Thymus (tissue), 11 donors: ENCODE measurements at regions not wholly inside any gene's neighbourhood (a gene's known extent, or its start where the extent isn't known, plus 50 kb on each side); places are given as distances from the start of the nearest gene placed in this dataset.

Source experiments
- DNase-seq, 9 donors: peaks; one replicate each; pipeline ENCODE4 v3.0.0-alpha.2; 2013; ENCODE audit warnings: low spot score in 9 of 9, low read depth in 6 of 9, missing footprints in 1 of 9
- H3K27ac ChIP-seq, 2 donors: one replicate each; pipeline ENCODE4 v1.5.1; 2013; ENCODE audit warnings: control low read depth in 1 of 2, low read depth in 1 of 2, low read length in 1 of 2, mild to moderate bottlenecking in 1 of 2, moderate library complexity in 1 of 2
- H3K27me3 ChIP-seq, 2 donors: one replicate each; pipeline ENCODE4 v1.5.1; 2013; ENCODE audit warnings: low read length in 1 of 2; ENCODE audit not compliant: control insufficient read depth in 2 of 2, insufficient read depth in 1 of 2
- H3K36me3 ChIP-seq, 2 donors: one replicate each; pipeline ENCODE4 v1.5.1; 2013; ENCODE audit warnings: low read length in 1 of 2, mild to moderate bottlenecking in 1 of 2, moderate library complexity in 1 of 2; ENCODE audit not compliant: control insufficient read depth in 2 of 2, insufficient read depth in 2 of 2
- H3K4me1 ChIP-seq, 2 donors: one replicate each; pipeline ENCODE4 v1.5.1; 2013; ENCODE audit warnings: low read length in 2 of 2; ENCODE audit not compliant: control insufficient read depth in 2 of 2, insufficient read depth in 2 of 2
- H3K4me3 ChIP-seq, 2 donors: one replicate each; pipeline ENCODE4 v1.5.1; 2013; ENCODE audit warnings: low read length in 2 of 2, control low read depth in 1 of 2, mild to moderate bottlenecking in 1 of 2
- H3K9me3 ChIP-seq, 2 donors: one replicate each; pipeline ENCODE4 v1.5.1; 2013; ENCODE audit warnings: low read length in 1 of 2, mild to moderate bottlenecking in 1 of 2; ENCODE audit not compliant: control insufficient read depth in 2 of 2, insufficient read depth in 1 of 2
- WGBS: extraction: QIAGEN DNeasy Blood & Tissue Kit; methylation state at CpG from one replicate; pipeline ENCODE4 v1.1.7; 2013; 5-methylcytosine and 5-hydroxymethylcytosine counted together
- donor health status: healthy.

DNA sequence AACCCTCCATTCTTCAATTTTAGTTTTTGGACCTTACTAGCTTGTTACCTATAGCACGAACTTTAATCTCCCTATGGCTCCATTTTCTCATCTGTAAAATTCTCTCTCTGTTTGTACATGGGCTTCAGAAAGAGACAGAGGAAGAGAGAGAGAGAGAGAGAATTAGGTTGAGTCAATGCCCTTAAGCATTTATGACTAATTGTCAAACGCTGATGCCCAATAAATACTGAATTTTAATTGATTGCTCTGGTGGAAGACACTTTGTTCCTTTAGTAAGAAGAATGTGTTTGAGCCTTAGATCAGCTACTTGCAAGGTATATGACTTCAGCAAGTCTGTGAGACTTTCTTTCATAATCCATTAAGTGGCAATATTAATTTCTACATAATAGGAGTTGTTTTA, 743.1 kb upstream of the ADGRL4 start:
- WGBS, result 92% methylated on average over 2 of the region's 2 CpGs
- Histone ChIP-seq H3K27me3 (no peaks in the 10 kb centered on the region), H3K27ac (no peak overlapping the region), H3K4me3 (no peak overlapping the region), H3K36me3 (no peaks in the 10 kb centered on the region), H3K4me1 (no peaks in the 10 kb centered on the region), H3K9me3 (peaks cover 0 to 2% of the 10 kb centered on the region in 2 donors)
- DNase-seq, result no peak

DNA sequence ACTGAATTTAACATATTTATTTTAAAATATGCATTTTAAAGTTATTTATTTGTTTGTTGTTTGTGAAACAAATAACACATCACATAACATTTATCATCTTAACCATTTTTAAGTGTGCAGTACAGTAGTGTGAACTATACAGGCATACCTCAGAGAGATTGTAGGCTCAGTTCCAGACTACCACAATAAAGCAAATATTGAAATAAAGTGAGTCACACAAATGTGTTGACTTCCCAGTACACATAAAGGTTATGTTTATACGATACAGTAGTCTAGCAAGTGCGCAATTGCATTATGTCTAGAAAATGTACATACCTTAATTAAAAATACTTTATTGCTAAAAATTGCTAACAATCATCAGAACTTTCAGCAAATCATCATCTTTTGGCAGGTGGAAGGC, 739.4 kb upstream of the ADGRL4 start:
- Histone ChIP-seq H3K4me1 (no peaks in the 10 kb centered on the region), H3K27me3 (no peaks in the 10 kb centered on the region), H3K9me3 (peaks cover 0 to 2% of the 10 kb centered on the region in 2 donors), H3K36me3 (no peaks in the 10 kb centered on the region), H3K27ac (no peak overlapping the region), H3K4me3 (no peak overlapping the region)
- 94% methylated on average over 2 of the region's 2 CpGs for WGBS
- DNase-seq, result no peak

DNA sequence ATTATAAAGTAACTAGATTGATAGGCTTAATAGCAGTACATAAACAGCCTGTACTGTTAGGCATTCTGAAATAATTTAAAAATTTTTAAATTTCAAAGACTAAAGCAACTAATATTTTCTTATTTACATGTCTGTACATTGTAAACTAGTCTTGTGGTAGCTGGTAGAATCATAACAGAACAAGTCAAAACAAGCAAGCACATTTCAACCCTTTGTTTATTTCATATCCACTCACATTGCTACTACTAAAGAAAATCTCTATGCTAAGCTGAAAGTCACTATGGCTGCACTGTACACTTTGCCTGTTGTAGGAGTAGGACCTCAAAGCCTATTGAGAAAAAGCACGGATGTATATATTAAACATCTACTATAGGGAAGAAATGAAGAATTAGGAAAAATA, 738.2 kb upstream of the ADGRL4 start:
- no peaks in the 10 kb centered on the region for H3K4me1 ChIP-seq

DNA sequence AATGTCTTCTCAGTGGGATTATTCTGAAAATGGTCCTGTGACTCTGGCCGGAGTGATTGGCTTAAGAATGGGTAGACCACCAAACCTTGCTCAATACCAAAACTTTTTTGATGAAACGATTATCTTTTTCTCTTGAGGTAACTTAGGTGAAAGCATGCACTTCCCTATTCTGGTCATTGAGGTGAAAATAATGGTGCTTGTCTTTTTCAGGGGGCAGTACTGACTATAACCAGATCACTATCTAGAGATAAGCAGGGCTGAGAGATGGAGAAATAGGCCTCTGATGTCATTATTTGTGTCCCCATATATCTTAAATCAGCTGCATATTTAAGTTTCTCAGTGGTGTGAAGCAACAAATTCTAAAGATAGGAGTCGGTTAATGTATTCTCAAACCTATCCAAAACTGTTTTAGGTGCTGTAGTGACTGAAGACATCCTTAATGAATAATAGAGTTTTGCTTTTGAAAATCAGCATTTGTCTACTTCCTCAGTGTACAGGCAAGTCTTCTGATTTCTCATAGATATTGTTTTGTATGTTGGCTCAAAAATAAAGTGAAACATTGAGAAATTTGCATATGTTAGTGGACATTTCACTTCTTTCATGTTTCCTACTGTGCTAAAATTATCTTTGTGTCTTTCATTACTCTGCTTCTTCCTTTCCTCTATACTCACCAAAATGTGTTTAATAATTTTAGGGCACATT, 735.3 kb upstream of the ADGRL4 start:
- WGBS, result 94% methylated on average over 3 of the region's 3 CpGs
- H3K4me1 ChIP-seq, result no peaks in the 10 kb centered on the region
- no peak for DNase-seq
- H3K27ac ChIP-seq, result no peak overlapping the region
- no peak overlapping the region for H3K4me3 ChIP-seq
- H3K9me3 ChIP-seq, result no peaks in the 10 kb centered on the region
- H3K36me3 ChIP-seq, result no peaks in the 10 kb centered on the region
- H3K27me3 ChIP-seq, result no peaks in the 10 kb centered on the region

More for the DNA sequence above, 738.2 kb upstream of the ADGRL4 start:
- Histone ChIP-seq H3K9me3 (peaks cover 0 to 2% of the 10 kb centered on the region in 2 donors), H3K4me3 (no peak overlapping the region), H3K27ac (no peak overlapping the region), H3K36me3 (no peaks in the 10 kb centered on the region), H3K27me3 (no peaks in the 10 kb centered on the region)
- WGBS, result 97% methylated on average over 1 of the region's 1 CpG
- no peak for DNase-seq

DNA sequence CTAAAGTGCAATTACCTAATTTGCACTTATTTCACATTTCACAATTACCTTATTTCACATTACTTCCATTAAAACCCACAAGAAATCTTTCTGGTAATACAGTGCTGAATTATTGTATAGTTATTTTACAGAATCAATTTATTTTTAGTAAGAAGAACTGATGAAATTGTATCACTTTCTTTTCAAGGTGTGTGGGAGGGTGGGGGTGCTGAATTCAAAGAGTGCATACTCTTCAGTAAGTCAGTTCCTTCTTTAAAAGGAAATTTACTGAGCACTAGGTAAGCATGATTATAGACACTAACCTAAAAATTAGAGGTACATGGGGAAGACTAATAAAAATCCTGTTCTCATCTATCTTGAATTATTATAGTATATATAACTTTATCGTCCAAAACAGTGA, 731.6 kb upstream of the ADGRL4 start:
- H3K4me3 ChIP-seq, result no peak overlapping the region
- no peaks in the 10 kb centered on the region for H3K4me1 ChIP-seq
- H3K36me3 ChIP-seq, result no peaks in the 10 kb centered on the region
- no peaks in the 10 kb centered on the region for H3K27me3 ChIP-seq
- WGBS, result 94% methylated on average over 1 of the region's 1 CpG
- no peaks in the 10 kb centered on the region for H3K9me3 ChIP-seq
- DNase-seq, result no peak
- no peak overlapping the region for H3K27ac ChIP-seq

DNA sequence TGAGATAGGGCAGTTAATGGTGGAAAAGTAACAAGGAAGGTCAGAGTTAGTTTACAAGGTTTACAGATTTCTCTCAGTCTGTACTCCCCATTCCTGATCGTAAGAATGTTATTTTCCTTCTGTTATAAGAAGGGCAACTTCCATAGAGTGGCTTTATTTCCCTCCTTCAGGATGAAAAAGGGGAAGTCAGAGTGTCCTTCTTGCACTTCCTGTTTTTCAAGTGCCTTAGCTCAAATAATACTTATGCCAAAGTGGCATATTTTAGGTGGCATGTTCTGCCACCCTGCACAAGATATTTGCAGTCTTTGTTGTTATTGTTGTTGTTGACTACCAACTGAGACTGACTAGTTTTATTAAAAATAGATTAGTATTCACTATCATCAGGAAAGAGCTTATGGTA, 730.7 kb upstream of the ADGRL4 start:
- Histone ChIP-seq H3K27ac (no peak overlapping the region), H3K4me1 (no peaks in the 10 kb centered on the region), H3K27me3 (no peaks in the 10 kb centered on the region), H3K4me3 (no peak overlapping the region), H3K36me3 (no peaks in the 10 kb centered on the region), H3K9me3 (no peaks in the 10 kb centered on the region)
- 89% methylated on average over 1 of the region's 1 CpG for WGBS
- no peak for DNase-seq

DNA sequence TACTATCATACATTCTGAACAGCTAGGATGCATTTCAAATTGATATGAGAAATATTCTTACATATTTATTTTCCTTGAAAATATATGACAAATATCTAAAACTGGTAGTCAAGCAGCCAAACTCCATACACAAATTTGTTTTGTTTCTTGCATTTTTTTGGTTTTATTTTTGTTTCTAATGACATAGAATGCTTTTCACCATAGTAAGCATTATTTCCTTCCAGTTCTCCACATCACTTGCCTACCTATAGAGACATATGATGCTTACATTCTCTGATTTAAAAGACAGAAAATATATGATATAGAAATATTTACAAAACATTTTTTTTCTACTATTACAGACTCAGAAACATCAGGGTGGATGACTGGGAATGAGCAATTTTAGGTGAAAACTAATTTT, 726.4 kb upstream of the ADGRL4 start:
- H3K27me3 ChIP-seq, result no peaks in the 10 kb centered on the region
- no peak for DNase-seq

DNA sequence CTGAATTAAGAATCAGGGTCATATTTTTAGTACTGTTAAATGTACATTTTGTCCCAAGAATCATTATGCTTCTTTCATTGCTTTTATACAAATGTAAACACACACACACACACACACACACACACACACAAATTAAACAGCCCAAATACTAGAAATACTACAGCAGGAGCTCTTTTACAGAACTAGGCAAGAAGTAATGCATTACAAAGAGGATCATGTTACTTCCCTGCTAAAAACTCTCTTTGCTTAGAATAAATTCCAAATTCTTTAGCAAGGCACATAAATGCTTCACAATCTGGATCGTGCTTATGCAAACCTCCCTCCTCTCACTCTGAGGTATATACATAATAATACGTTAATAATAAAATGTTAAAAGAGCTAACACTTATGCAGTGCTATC, 720.4 kb upstream of the ADGRL4 start:
- 88% methylated on average over 2 of the region's 2 CpGs for WGBS
- Histone ChIP-seq H3K36me3 (no peaks in the 10 kb centered on the region), H3K4me1 (no peaks in the 10 kb centered on the region), H3K9me3 (no peaks in the 10 kb centered on the region), H3K4me3 (no peak overlapping the region), H3K27ac (no peak overlapping the region), H3K27me3 (no peaks in the 10 kb centered on the region)
- DNase-seq, result no peak

More for the DNA sequence above, 726.4 kb upstream of the ADGRL4 start:
- Histone ChIP-seq H3K4me3 (no peak overlapping the region), H3K4me1 (no peaks in the 10 kb centered on the region), H3K9me3 (no peaks in the 10 kb centered on the region), H3K27ac (no peak overlapping the region), H3K36me3 (no peaks in the 10 kb centered on the region)

DNA sequence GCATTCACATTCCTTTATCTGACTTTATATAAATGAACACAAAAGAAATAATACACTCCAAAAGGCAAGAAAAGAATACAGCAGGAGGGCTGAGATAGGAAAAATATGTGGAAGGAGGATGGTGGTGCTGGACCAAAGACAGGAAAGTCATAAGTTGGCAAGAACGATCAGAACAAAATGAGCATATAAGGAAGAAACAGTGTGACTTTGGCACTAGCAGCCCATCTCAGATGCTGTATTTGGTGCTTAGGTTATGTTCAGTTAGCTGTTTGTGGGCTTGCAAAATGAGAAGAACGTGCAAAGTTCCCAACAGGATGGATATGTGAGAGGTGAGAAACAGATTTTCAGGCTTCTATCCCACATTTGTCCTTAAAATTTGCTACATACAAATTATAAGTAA, 719.8 kb upstream of the ADGRL4 start:
- Histone ChIP-seq H3K4me1 (no peaks in the 10 kb centered on the region), H3K4me3 (no peak overlapping the region), H3K27me3 (no peaks in the 10 kb centered on the region), H3K36me3 (no peaks in the 10 kb centered on the region), H3K9me3 (no peaks in the 10 kb centered on the region), H3K27ac (no peak overlapping the region)
- WGBS, result 79% methylated on average over 2 of the region's 2 CpGs
- DNase-seq, result no peak

DNA sequence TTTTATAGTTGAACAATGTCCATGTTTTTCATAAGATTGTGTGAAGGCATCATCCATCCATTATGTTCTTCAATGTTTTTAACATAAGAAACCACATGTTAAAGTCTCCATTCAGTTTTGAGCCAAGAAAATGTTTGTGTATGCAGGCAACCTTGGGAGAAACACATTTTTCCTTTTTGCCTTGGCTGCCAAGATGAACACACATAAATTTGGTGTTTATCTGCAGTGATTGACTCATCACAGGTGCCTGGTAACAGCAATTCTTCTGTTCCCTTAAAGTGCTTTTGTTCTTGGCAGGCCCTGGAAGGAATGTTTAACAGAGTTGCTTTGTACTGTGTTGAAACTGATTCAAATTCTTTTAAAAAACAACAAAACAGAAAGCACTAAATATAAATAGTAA, 709.9 kb upstream of the ADGRL4 start:
- no peak overlapping the region for H3K4me3 ChIP-seq
- no peaks in the 10 kb centered on the region for H3K36me3 ChIP-seq
- peaks cover 0 to 6% of the 10 kb centered on the region in 2 donors for H3K9me3 ChIP-seq
- DNase-seq, result no peak
- no peak overlapping the region for H3K27ac ChIP-seq
- H3K27me3 ChIP-seq, result no peaks in the 10 kb centered on the region
- H3K4me1 ChIP-seq, result no peaks in the 10 kb centered on the region
